M059J (cell line): ENCODE measurements at regions not wholly inside any gene's neighbourhood (a gene's known extent, or its start where the extent isn't known, plus 50 kb on each side); places are given as distances from the start of the nearest gene placed in this dataset.
A peak's percentile ranks its signal among the peaks of the same experiment; 100 is the strongest.
"Not testable (repeated sequence)": the region's sequence is repeated elsewhere in the genome, so short reads cannot be mapped to it uniquely, and the experiment has no call there.

Experiments used
- DNase-seq: peaks from one replicate; pipeline ENCODE4 v3.0.0-alpha.2; 2012; ENCODE audit warnings: low read depth

- DNase-seq: peak; percentile 11
Measured at GRCh38 chr18:44321868-44322590, 358.7 kb upstream of the SETBP1 start.

DNA sequence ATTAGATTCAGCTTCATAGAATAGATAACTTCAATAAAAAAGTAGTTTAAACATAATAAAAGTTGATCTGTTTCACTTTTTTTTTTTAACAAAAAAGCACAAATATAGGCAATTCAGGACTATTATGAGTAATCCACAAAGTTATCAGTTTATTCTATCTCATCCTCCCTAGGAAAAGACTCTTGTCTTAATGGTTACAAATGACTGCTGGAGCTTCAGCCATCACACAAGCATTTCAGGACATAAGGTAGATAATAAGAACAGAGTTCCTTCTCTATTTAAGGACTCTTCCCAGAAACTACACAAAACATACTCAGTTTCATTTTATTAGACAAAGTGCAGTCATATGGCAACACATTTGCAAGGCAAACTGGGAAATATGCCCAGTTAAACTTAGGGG, 357.6 kb upstream of the SETBP1 start:
- no peak for DNase-seq

GRCh38 chr18:44324361-44324760, 356.3 kb upstream of the SETBP1 start:
- no peak for DNase-seq

DNA sequence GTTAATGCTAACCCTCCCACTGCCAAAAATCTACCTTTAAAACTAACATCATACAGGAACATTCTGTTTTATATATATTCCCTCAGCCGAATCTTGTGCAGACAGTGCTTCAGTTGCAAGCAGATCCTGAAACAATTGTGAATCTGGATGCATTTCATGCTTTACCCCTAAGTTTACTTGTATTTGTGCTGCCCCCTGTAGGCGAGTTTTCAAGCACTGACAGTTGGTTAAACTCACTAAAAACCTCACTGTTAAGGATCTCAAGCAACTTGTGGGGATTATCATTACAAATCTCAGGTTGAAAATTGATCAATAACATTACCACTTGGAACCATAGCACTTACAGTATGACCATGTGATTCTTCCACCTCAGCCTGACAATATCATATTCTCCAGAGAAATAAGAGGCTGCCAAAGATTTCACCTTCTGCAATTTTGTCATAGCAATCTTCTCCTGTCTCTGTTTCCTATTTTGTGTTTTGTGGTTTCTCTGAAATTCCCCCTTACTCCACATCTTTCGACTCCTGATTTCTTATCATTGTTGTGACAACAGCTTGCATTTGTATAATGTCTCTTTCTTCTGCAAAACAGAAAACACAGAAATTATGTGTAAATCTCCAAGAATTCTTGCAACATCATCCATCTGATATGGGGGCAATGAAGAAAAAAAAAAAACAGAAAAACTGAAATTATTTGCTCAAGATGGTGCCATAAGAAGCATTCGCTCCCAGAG, 354.6 kb upstream of the SETBP1 start:
- peak; percentile 62 for DNase-seq

DNA sequence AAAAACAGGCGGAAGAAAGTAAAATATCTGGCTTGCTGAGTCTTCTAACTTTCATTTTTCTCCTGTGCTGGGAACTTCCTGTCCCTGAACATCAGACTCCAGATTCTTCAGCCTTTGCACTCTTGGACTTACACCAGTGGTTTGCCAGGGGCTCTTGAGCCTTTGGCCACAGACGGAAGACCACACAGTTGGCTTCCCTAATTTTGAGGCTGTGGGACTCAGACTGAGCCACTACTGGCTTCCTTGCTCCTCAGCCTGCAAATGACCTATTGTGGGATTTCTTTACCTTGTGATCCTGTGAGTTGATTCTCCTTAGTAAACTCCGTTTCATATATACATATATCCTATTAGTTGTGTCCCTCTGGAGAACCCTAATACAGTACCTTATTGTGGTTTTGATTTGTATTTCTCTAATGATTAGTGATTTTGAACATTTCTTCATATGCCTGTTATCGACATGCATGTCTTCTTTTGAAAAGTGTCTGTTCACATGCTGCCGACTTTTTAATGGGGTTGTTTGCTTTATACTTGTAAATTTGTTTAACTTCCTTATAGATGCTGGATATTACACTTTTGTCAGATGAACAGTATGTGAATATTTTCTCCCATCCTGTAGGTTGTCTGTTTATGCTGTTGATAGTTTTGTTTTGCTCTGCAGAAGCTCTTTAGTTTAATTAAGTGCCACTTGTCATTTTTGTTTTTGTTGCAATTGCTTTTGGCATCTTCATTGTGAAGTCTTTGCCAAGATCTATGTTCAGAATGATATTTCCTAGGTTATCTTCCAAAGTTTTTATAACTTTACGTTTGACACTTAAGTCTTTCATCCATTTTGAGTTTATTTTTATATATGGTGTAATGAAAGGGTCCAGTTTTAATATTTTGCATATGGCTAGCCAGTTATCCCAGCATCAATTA, 348.8 kb upstream of the SETBP1 start:
- no peak for DNase-seq

GRCh38 chr18:44341759-44342158, 338.9 kb upstream of the SETBP1 start:
- peak; percentile 96 for DNase-seq

DNA sequence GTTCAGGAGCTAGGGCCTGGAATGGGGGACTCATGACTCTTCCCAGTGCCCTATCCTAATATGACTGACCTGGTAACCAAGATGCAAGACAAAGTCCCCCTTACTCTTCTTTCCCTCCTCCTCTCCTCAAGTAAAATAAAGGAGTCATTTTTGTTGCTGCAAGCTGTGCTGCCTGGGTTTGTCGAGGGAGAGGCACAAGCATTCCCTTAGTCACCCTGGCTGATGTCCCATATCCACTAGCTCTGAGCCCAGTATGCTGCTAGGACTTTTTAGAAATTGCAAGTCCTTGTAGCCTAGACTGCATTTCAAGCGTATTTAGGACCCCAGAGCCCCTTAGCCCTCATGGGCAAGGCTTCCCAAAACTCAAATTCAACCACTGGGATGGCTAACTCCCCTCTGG, 338.5 kb upstream of the SETBP1 start:
- DNase-seq: peak; percentile 87

GRCh38 chr18:44342946-44343345, 337.7 kb upstream of the SETBP1 start:
- no peak for DNase-seq

DNA sequence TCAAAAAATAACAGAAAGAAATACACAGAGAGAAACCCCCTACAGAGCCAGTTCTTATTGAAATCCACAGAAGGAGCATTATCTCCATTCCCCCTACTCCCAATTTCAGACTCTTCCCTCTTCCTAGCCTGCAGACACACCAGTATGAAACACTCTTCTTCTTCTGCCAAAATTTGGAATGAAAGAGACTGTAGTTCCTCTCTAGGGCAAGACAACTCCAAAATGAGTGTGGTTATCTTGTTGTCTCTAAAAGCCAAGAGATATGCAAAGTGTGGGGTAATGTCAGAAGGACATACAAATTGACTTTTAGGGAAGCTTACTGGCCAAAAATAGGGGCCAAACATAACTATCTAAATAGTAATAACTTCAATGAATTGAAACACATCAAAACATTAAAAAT, 337.1 kb upstream of the SETBP1 start:
- DNase-seq: no peak

DNA sequence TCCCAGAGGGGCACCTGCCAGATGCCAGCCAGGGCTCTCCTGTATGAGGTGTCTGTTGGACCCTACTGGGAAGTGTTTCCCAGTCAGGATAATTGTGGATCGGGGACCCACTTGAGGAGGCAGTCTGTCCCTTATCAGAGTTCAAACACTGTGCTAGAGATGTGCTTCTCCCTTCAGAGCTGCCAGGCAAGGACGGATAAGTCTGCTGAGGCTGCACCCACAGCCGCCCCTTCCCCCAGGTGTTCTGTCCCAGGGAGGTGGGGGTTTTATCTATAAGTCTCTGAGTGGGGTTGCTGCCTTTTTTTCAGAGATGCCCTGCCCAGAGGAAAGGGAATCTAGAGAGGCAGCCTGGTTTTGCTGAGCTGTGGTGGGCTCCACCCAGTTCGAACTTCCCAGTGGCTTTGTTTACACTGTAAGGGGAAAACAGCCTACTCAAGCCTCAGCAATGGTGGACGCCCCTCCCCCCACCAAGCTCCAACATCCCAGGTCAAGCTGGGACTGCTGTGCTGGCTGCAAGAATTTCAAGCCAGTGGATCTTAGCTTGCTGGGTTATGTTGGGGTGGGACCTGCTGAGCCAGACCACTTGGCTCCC, 324.0 kb upstream of the SETBP1 start:
- no peak for DNase-seq

DNA sequence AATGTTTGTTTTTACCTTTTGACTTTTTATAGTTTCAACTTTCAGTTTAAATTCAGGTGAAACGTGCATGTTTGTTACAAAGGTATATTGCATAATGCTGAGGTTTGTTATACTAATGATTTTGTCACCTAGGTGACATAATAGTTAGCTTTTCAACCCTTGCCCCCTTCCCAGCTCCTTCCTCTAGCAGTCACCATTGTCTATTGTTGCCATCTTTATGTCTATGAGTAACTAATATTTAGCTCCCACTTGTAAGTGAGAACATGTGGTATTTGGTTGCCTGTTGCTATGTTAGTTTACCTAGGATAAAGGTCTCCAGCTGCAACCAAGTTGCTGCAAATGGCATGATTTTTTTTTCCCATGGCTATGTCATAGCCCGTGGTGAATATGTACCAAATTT, 322.3 kb upstream of the SETBP1 start:
- DNase-seq: no peak

DNA sequence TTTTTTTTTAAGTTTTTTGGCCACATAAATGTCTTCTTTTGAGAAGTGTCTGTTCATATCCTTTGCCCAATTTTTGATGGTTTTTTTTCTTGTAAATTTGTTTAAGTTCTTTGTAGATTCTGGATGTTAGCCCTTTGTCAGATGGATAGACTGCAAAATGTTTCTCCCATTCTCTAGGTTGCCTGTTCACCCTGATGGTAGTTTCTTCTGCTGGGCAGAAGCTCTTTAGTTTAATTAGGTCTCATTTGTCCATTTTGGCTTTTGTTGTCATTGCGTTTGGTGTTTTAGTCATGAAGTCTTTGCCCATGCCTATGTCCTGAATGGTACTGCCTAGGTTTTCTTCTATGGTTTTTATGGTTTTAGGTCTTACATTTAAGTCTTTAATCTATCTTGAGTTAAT, 320.9 kb upstream of the SETBP1 start:
- not testable (repeated sequence) for DNase-seq

DNA sequence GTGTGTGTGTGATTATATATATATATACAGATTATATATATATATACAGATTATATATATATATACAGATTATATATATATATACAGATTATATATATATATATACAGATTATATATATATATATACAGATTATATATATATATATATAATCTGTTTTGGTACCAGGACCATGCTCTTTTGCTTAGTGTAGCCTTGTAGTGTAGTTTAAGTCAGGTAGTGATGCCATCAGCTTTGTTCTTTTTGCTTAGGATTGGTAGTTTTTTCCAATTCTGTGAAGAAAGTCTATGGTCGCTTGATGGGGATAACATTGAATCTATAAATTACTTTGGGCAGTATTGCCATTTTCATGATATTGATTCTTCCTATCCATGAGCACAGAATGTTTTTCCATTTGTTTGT, 318.5 kb upstream of the SETBP1 start:
- DNase-seq: not testable (repeated sequence)

DNA sequence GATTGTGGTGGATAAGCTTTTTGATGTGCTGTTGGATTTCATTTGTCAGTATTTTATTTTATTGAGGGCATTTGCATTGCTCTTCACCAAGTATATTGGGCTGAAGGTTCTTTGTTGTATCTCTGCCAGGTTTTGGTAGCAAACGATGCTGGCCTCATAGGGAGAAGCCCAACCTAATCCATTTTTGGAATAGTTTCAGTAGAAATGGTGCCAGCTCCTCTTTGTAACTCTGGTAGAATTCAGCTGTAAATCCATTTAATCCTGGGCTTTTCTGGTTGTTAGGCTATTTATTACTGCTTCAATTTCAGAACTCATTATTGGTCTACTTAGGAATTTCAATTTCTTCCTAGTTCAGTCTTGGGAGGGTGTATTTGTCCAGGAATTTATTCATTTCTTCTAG, 309.8 kb upstream of the SETBP1 start:
- DNase-seq: no peak

DNA sequence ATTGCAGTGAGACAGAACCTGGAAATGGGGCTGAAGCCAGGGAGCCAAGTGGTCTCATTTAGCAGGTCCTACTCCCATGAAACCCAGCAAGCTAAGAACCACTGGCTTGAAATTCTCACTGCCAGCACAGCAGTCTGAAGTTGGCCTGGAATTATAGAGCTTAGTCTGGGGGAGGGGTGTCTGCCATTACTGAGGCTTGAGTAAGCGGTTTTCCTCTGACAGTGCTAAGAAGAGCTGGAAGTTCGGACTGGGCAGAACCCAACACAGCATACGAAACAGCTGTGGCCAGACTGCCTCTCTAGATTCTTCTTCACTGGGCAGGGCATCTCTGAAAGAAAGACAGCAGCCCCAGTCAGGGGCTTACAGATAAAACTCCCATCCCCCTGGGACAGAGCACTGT, 305.7 kb upstream of the SETBP1 start:
- DNase-seq: no peak

GRCh38 chr18:44386401-44386800, 294.3 kb upstream of the SETBP1 start:
- DNase-seq: peak; percentile 2

- DNase-seq: no peak
Measured at GRCh38 chr18:44388329-44388728, 292.4 kb upstream of the SETBP1 start.

DNA sequence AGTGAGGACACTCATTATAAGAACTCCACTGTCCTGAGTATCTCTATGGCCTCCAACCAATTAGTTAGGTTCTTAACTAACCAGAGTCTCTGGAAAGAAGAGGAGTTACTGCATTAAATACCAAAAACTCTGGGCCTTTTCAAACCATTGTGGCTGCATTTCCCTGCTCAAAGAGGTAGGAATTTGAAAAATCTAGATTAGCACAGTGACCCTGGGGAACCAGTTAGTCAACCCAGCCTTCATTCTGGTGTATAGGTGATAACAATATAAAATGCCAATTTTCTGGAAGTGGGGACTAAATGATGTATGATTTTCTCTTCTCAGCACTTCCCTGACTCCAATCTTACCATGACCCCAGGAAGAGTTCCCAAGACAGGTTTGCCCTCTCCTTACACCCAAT, 287.8 kb upstream of the SETBP1 start:
- DNase-seq: no peak

DNA sequence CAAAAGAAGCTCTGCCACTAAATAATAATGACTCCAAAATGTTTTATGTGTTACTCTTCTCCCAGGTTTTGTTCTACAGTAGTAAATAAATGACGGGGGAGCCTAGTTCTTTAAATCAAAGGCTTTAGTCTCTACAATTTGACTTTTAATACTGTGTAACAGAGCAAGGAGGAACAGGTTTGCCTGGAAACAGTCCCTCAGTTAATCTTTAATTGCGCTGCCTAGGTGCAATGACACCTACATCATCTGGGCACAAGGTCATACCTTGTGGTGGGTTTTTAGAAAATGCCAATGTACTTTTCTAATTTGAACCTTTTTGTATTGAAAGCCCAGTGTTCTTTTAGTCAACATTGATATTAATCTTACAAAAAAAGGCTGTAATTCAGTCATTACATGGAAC, 287.3 kb upstream of the SETBP1 start:
- DNase-seq: no peak

- DNase-seq: no peak
Measured at GRCh38 chr18:44396550-44396949, 284.1 kb upstream of the SETBP1 start.

DNA sequence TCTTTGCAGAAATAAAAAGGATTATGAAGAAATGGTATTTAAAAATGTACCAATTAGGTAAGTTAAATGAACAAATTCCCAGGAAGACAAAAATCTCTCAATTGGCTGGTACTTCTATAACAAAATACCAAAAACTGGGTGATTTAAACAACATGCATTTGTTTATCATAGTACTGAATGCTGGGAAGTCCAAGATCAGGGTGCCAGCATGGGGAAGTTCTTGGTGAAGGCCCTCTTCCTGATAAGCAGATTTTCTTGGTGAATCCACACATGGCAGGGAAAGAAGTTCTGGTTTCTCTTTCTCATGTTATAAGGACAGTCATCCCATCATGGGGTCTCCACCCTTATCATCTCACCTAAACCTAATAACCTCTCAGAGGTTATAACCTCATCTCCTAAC, 271.6 kb upstream of the SETBP1 start:
- no peak for DNase-seq

- DNase-seq: no peak
Measured at GRCh38 chr18:44409515-44409914, 271.2 kb upstream of the SETBP1 start.
